GM21423 (cell line): ENCODE measurements at regions not wholly inside any gene's neighbourhood (a gene's known extent, or its start where the extent isn't known, plus 50 kb on each side); places are given as distances from the start of the nearest gene placed in this dataset.

Experiments
- ATAC-seq: cut with Tn5 transposase; IDR thresholded peaks from one replicate; pipeline ENCODE4 v1.9.1; 2021; ENCODE audit warnings: mild to moderate bottlenecking, moderate library complexity; ENCODE audit not compliant: unreplicated experiment

DNA sequence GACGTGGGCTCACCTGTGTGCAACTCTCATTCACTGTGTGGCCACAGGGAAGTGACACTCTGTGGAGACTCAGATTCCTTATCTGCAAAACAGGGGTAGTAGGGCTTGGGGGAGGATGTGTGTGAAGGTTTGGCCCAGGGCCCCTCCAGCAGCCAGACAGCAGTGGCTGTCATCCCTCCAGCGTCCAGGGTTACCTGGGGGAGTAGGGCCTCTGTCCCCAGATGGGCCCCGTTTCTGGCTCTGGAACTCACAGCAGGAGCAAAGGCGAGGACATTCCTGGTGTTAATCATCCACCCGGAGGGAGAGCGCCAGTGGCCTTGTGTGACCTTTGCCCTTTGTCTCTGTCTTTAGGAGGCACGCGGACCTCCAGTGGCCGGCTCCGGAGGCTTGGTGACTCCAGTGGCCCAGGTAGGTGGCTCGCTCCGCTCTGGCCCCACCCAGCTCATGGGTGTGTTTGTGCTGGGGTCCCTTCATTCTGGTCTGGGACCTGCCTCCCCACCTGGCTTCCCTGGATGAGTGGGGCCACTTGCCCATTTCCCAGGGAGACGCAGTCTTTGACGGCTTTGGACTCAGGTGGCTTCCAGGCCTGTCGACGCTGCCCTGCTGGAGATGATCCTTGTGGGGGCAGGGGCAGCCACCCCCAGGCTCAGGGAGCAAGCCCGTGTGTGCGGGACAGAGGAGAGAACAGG lies 166.2 kb downstream of the SEC14L1 start:
- ATAC-seq, result no peak

DNA sequence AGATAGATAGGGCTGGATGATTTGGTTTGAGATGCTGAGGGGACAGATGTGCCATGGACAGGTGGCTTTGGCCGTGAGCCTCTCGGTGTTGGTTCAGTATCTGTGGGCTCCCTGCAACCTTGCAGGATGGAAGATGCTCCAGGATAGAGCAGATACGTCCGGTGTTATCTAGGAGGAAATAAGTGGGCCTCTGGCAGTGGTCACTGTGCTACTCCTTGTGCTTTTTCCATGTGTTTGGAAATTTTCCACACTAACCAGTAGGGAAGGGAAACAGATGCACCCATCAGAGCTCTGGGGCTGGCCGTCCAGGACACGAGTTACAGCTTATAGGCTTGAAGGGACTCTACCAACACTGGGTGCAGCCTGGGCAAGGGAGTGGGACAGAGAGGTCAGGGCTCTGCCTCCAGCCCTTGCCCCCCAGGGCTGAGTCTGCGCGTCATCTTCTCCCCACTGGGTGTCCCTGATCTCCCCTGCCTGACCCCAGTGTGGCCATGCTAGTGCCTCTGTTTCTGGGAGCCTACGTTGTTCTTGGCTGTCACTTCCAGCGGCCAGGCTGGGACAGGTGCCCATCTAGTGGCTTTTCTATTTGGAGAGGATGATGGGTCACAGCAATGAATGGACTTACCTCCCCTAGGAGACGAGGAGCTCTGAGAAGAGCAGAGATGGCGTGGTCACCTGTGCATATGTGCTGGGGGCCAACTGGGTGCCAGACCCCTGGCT lies 166.9 kb downstream of the SEC14L1 start:
- ATAC-seq, result no peak

DNA sequence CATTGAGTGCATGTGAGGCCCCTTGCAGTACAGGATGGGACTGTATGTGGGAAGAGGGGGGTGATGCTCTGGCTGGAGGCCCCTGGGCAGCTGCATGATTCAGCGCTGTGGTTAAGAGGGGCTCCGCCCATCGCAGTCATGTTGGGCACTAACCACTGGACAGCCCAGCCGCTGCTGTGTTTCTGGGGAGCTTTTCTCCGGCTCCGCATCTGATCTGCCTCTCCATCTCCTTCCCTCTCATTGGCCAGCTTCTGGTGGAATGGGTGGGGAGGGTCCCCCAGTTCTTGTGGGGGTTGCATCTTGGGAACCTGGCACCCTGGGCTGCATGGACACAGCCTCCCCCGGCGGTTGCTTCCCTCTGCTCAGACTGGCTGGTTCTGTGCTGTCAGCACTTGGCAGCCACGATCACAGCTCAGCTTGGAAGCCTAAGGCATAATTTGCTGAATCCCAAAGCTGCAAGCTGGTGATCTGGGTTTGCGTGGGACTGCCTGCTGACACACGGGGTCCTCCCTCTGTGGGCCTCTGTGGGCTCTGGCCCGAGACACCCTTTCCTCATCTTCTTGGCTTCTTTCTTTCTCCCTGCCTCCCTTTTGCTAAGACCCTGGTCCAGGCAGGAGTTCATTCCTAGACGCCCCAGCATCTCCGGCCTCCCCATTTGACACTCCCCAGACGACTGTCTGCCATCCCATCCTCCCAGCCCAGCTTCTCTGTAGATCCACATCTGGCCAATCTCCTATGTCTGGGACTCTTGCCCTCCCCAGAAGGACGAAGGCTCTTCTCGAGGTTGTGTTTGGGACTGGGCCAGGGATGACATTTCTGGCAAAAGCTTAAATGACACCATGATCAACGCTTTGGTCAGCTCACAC lies 168.3 kb downstream of the SEC14L1 start:
- no peak for ATAC-seq

DNA sequence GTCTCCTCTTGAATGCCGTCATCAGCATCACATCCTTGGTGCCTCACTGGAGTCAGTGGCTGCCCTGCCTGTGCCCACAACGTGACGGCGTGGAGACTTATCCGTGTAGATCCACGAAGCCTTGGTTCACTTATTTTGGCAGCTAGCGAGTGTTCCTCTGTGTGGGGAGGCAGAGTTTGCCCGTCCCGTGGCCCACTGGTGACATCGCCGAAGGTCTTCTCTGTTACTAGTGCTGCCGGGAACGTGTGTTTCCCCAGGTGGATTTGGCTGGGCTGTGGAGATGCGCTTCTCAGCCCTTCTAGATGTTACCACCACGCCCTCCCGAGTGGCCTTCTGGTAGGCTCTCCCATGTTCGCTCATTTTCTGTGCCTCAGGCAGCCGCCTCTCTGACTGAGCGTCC lies 169.6 kb downstream of the SEC14L1 start:
- ATAC-seq, result no peak

DNA sequence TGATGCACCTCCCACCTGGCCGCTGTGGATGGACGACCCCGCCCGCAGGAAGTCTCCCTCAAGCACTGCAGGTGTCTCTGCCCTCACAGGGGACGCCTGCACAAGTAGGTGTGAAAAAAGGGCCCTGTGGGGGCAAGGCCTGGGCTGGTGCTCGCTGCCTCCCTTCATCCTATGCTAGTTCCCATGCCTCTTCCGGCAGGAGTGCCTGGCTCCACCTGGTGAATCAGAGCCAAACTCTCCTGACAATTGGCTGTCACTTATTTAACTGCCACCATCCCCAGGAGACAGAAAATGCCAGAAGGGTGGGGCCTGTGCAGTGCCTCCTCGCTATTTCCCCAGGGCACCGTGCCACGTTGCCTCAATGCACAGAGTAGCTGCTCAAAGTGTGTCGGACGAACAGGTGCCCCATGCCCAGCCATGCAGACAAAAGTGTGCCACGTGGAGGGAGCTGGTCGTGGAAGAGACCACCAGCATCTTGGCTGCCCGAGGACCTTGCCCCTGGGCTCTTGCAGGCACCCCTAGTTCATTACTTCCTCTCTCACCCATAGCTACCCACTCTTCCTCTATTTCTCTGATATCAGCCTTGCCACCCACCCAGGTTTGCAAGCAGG lies 170.7 kb downstream of the SEC14L1 start:
- ATAC-seq, result no peak

DNA sequence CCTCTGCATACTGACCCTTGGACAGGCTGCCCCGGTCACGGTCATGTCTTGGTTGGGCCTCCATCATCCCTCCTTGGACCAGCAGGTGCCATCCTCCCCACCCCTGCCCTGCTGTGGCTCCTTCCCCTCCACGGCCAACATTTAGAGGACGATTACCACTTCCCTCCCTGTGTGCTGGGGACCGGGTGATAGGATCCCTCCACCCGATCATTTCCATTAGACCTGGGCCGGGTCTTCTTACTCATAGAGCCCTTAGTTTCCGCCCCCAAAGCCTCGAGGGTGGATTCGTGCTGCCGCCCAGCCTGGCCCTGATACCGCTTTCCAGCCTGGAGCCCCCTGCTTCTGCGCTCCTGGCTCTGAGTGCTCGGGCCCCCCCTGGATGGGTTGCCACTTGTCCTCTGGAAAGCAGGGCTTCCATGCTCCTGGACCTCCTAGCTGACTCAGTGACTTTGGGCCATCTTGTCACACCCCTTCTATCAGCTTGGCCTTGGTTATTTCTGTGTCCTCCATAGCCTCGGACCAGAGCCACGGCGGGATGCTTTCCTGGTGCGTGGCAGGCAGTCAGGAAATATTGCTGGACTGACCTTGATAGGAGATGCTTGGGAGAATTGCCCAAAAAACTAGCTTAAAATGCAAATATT lies 171.4 kb downstream of the SEC14L1 start:
- ATAC-seq, result no peak

DNA sequence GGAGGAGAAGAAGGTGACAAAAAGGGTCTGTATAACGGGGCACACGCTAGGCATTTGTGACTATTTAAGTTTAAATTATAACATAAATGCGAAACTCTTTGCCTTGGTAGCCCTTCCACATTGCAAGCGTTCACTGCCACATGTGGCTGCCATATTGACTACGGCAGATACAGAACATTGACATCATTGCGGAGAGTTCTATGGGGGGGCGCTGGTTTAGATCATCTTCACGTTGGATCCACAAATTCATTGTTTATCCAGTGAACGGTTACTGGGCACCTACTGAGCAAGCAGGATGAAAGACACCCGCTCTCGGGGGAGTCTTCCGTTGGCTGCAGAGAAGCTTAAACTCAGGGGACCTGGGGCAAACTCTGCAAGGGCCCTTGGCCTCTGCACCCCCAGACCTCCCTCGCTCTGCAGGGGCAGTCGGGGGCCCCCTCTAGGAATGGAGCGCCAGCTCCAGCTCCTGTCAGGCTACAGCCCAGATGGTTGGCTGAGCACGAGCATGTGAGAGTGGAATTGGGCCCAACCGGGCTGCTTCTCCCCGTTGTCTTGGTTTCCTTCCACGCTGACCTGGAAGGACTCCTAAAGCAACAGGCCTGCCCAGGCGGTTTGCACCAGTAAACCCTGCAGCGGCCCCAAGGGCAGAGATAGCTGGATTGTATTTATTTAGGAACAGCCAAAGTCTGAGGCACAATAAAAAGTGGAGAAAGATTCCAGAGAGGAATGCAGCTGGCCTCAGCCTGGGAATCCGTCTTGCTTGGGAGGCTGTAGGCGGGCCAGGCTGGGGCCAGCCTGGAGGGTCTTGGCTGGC lies 172.2 kb downstream of the SEC14L1 start:
- no peak for ATAC-seq

DNA sequence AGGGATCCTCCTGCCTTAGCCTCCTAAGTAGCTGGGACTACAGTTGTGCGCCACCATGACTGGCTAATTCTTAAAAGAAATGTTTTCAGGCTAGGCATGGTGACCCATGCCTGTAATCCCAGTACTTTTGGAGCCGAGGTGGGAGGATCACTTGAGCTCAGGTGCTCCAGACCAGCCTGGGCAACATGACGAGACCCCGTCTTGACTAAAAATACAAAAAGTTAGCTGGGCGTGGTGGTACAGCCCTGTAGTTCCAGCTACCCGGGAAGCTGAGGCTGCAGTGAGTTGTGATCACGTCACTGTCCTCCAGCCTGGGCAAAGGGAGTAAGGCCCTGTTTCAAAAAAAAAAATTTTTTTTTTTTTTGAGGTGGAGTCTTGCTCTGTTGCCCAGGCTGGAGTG lies 173.1 kb downstream of the SEC14L1 start:
- no peak for ATAC-seq

DNA sequence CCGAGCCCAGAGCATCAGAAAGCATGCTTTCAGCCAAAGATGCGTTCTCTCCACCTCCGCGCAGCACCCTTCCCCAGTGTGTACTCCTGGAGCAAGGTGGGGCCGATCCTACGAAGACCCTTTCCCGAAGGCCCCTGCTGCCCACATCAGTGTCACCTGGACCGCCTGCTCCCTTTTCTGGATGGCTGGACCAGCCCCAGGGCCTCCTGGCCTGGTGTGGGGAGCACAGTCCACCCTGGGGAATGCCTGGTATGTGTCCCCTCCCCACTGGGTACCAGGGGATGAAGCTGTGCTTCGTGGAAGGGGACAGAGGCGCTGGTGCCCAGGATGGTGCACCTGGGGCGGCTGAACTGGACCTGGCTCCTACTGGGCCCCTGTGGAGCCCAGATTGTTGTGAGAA lies 173.8 kb downstream of the SEC14L1 start:
- no peak for ATAC-seq

DNA sequence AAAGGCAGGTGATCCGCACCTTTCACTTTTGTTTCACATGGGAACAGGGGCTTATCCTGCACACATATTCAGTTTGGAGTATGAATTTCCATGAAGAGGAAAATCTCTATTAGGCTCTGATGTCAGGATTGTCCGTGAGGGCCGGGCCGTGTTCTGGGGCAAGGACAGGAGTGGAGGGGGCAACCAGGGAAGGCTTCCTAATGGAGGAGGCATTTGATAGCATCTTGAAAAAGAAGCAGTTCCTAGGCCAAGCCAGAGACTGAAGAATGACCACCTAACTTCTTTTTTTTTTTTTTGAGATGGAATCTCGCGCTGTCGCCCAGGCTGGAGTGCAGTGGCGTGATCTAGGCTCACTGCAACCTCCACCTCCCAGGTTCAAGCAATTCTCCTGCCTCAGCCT lies 174.2 kb downstream of the SEC14L1 start:
- no peak for ATAC-seq

DNA sequence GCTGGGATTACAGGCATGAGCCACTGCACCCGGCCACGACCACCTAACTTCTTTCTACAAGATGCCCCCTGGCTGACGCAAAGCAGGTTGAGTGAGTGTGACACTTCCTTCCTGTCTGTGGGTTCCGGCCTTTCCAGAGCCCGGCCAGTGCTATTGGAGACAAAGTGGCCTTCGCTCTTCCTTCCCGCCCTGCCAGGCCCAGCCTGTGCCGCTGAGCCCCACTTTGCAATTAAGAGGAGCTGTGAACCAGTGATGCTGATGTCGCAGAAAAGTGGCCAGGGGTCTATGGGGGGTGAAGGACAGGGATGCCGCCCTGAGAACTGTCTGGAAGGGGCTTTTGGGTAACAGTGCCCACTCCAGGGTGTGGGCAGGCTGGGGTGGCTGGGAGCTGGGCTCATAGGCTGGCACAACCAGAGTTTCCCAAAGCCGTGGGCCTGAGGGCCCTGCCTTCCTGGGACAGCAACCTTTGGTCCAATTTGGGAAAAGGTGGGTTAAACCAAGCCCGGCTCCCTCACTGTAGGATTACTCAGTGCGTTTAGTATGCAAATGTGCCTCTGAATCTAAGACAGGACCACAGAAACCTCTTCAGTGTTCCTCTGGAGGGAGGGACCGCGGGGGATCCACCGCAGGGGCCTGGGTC lies 174.9 kb downstream of the SEC14L1 start:
- ATAC-seq, result no peak

DNA sequence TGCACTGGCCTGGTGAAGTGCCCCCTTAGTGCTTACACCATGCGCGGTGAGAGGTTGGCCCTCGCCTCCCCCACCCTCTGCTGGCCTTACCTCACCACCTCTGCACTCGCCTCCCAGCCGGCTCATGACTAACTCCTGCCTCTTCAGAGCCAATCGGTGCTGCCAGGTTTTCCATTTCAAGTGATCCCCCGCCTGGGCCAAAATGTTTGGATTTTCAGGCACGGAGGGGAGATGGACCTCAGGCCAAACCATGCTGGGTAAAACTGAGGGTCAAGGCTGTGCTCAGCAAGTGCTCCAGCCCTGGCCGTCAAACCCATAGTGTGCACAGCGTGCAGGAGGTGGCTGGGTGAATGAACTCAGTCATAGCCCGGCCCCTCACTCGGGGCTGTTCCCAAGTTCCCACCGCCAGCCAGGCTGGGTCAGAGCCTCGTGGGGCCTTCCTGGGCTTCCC lies 175.4 kb downstream of the SEC14L1 start:
- ATAC-seq, result no peak

DNA sequence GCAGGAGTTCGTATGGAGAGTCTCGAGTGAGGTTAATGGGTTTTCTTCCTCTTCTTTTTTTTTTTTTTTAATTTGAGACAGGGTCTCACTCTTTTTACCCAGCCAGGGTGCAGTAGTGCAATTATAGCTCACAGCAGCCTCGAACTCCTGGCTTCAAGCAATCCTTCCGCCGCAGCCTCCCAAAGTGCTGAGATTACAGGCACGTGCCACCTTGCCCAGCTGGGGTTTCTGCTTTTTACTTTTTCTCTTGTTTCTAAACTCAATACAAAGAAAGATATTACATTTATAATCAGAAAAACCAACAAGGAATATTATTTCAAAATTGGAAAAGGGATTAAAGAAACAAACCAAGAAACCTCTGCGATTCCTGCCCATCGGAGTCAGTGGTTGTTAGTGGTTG lies 175.9 kb downstream of the SEC14L1 start:
- ATAC-seq, result no peak

DNA sequence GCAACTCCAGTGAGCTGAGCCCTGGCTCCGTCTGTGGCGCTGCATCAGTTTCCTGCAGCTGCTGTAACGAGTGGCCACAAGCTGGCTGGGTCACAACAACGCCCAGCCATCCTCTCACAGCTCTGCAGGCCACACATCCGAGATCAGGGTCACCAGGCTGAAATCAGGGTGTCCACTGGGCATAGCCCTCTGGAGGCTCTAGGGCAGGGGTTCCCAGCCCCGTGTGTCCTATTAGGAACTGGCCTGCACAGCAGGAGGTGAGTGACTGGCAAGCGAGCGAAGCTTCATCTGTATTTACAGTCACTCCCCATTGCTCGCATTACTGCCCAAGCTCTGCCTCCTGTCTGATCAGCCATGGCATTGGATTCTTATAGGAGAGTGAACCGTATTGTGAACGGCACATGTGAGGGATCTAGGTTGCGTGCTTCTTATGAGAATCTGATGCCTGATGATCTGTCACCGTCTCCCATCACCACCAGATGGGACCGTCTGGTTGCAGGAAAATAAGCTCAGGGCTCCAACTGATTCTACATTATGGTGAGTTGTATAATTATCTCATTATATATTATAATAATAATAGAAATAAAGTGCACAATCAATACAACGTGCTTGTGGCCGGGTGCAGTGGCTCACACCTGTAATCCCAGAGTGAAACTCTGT lies 176.5 kb downstream of the SEC14L1 start:
- ATAC-seq, result no peak

DNA sequence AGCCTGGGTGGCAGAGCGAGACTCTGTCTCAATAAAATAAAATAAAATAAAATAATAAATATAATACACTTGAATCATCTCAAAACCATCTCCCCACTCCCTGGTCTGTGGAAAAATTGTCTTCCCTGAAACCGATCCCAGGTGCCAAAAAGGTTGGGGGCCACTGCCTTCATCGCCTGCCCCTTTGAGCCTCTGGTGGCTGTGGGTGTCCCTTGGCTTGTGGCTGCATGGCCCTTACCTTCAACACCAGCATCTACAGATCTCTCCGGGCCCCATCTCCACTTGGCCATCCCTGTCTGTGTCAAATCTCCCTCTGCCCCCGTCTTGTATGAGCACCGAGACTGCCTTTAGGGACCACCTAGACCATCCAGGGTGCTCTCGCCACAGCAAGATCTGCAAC lies 177.3 kb downstream of the SEC14L1 start:
- ATAC-seq, result no peak

DNA sequence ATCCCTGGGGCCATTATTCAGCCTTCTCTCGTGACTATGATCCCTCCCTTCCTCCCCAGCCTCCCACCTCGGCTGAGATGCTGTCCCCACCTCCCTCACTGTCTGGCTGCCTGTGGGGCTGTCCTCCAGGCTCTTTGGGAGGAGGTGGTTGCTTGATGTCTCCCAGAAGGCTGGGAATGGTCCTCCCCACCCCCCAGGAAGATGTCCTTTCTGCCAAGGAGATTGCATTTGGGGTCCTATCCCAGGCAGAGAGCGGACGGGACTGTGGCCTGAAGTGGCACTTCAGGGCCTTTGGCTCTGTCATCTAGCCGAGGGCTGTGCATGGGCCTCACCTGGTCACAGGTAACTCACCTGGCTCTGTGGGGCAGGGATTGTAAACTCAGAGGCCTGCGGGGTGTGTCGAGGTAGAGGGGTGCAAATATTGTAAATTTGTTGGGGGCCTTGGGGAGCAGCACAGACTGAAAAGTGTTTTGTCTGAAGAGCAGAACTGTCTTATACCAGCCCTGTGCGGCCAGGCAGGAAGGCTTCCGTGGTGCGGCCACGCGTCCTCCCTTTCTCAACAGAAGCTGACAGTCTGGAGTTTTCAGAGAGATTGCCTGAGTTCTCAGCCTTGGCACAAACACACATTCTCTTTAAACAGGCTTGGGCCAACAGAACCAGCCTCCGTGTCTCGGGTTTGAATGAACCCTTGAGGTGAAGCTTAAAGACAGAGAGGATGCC lies 177.9 kb downstream of the SEC14L1 start:
- no peak for ATAC-seq

DNA sequence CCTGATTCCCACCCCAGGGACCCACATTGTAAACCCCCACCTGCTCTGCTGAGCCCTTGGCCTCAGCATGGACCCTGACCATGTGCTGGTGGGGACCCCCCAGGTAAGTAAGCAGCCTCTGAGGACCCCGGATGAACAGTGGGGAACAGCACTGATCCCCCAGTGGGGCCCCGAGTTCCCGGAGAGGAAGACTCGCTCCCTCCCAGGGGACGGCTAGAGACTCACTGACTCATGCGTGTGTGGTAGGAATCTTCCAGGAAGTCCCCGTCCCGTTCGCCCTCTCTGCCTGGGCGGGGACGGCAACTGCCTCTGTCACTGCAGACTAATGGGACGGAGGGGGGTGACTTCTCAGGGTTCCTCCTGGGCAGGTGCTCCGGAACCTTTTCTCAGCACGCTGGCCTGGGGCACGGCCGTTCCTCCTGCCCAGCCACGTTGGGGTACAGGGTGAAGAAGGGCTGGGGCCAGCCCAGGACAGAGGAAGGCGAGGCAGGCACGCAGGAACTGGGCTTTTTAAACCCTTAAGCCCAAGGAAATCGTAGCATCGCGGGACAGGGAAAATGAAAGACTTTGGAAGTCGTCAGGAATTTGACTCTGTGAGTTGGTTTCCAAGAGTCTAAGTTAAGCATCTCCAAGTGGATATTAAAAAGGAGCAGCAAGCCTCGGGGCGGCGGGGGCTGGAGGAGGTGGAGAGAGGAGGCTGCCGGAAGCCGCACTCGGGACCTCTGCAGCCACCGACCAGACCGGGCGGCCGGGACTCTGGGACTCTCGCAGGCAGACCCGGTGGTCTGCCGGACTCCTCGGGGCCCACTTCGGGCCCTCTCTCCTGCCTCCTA lies 178.7 kb downstream of the SEC14L1 start:
- peak; percentile 36 for ATAC-seq
